ENCODE measurements at regions not wholly inside any gene's neighbourhood (a gene's known extent, or its start where the extent isn't known, plus 50 kb on each side); places are given as distances from the start of the nearest gene placed in this dataset.

DNA sequence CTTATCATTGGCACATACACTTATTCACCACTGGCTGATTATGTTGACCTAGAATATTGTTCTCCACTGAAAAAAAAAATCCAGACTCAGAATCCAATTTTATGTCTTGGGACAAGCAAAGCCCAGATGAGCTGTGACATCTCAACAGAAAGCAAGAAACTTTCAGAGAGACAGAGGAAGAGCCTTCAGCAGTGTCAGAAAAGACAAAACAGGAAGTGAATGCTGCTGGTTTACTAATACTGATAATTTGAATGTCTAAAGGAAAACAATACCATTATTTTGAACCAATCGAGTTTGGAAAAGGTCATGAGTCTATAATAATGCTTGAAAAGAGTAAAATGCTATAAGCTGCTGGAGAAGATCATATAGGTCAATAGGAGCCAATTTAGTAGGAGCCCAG is 179.8 kb upstream of the RIMS1 start:
- no peaks in the 10 kb centered on the region for H4K20me1 ChIP-seq (ENCODE audit: control insufficient read depth, insufficient read depth)
- H3K9ac ChIP-seq (ENCODE audit: control insufficient read depth, insufficient read depth, low read length): no peak overlapping the region
- FAIRE-seq: no peak
- POLR2A ChIA-PET: no interaction called here
- H3K9me3 ChIP-seq (replicated peaks; ENCODE audit: control insufficient read depth, insufficient read depth, low read length): no peaks in the 10 kb centered on the region
- SMC1A ChIA-PET (ENCODE audit: uncharacterized antibody, unreplicated experiment): no interaction called here
- CTCF ChIA-PET: no interaction called here
- H2AFZ ChIP-seq (ENCODE audit: control insufficient read depth, low read depth, low read length): no peak overlapping the region
- H3K27ac ChIP-seq (ENCODE audit: control insufficient read depth, insufficient read depth): no peak overlapping the region
- no peaks in the 10 kb centered on the region for H3K79me2 ChIP-seq (ENCODE audit: control insufficient read depth, insufficient read depth, low read length)
- in situ Hi-C loops (cut with MboI): no loop called here
- H3K4me1 ChIP-seq (ENCODE audit: control insufficient read depth, insufficient read depth, low read length): no peaks in the 10 kb centered on the region
- RAD21 ChIA-PET (ENCODE audit: unreplicated experiment): no interaction called here
- ATAC-seq: peak; percentile 37; the same call in 2 of the 3 replicates
- H3K4me3 ChIP-seq: no peak overlapping the region
- intact Hi-C loops (cut with micrococcal nuclease; ENCODE audit: unreplicated experiment): no loop called here
- H3K36me3 ChIP-seq (ENCODE audit: control insufficient read depth in 2 of 2, insufficient read depth in 2 of 2, low read length in 1 of 2): no peaks in the 10 kb centered on the region
- no TSS peak for BruUV-seq (replicated peaks)
- TF ChIP-seq TCF7 (IDR thresholded peaks at IDR 0.05; ENCODE audit: borderline replicate concordance) (no peak), SPI1 (IDR thresholded peaks at IDR 0.05; ENCODE audit: borderline replicate concordance, insufficient read depth, low read depth, low read length) (peak; percentile 75)
- no peak for DNase-seq (ENCODE audit: low read depth, low spot score)
- no peak overlapping the region for H3K4me2 ChIP-seq (ENCODE audit: control insufficient read depth, insufficient read depth)
- 11% methylated on average over 1 of the region's 1 CpG for WGBS (ENCODE audit: insufficient coverage, insufficient replicate concordance, low lambda C conversion rate, missing lambda C conversion rate)
- no peaks in the 10 kb centered on the region for H3K27me3 ChIP-seq (replicated peaks in 1 of 2; ENCODE audit: control insufficient read depth in 2 of 2, insufficient read depth in 2 of 2, low read length in 1 of 2)

DNA sequence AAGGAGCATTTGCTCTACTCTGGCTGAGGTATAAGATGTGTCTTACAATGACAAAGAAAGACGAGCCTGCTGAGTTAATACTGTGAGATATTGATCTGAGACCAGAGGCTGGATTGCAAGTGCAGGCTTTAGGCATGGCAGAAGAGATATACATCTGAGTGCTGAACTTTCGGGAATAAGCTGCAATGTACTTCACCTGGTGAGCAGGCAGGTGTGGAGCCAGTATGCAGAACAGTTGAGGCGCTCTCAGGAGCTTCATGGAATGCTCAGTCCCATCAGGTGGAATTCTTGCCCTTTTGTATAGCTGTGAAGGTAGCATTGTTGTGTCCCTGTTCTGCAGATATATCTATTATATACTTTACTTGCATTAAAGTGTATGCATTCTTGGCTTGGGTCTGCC is 179.3 kb upstream of the RIMS1 start:
- intact Hi-C loops (cut with micrococcal nuclease; ENCODE audit: unreplicated experiment) (no loop called here), in situ Hi-C loops (cut with MboI) (no loop called here)
- ATAC-seq (no peak), DNase-seq (ENCODE audit: low read depth, low spot score) (no peak), FAIRE-seq (no peak)
- Histone ChIP-seq H3K27ac (ENCODE audit: control insufficient read depth, insufficient read depth) (no peak overlapping the region), H3K27me3 (replicated peaks in 1 of 2; ENCODE audit: control insufficient read depth in 2 of 2, insufficient read depth in 2 of 2, low read length in 1 of 2) (no peaks in the 10 kb centered on the region), H3K9ac (ENCODE audit: control insufficient read depth, insufficient read depth, low read length) (no peak overlapping the region), H3K4me2 (ENCODE audit: control insufficient read depth, insufficient read depth) (no peak overlapping the region), H3K79me2 (ENCODE audit: control insufficient read depth, insufficient read depth, low read length) (no peaks in the 10 kb centered on the region), H2AFZ (ENCODE audit: control insufficient read depth, low read depth, low read length) (no peak overlapping the region), H3K9me3 (replicated peaks; ENCODE audit: control insufficient read depth, insufficient read depth, low read length) (no peaks in the 10 kb centered on the region), H3K4me3 (no peak overlapping the region), H3K4me1 (ENCODE audit: control insufficient read depth, insufficient read depth, low read length) (no peaks in the 10 kb centered on the region), H4K20me1 (ENCODE audit: control insufficient read depth, insufficient read depth) (no peaks in the 10 kb centered on the region), H3K36me3 (ENCODE audit: control insufficient read depth in 2 of 2, insufficient read depth in 2 of 2, low read length in 1 of 2) (no peaks in the 10 kb centered on the region)
- ChIA-PET SMC1A (ENCODE audit: uncharacterized antibody, unreplicated experiment) (interaction anchor here (1.1 kb wide), 1 partner anchor 695 kb away, joined by 3 read pairs; no protein-coding TSS in a partner anchor), RAD21 (ENCODE audit: unreplicated experiment) (no interaction called here), CTCF (no interaction called here), POLR2A (no interaction called here)
- WGBS (ENCODE audit: insufficient coverage, insufficient replicate concordance, low lambda C conversion rate, missing lambda C conversion rate): 3% methylated on average over 3 of the region's 3 CpGs
- BruUV-seq (replicated peaks): no TSS peak
- TF ChIP-seq HDGF (IDR thresholded peaks at IDR 0.05) (no peak), POLR2AphosphoS5 (IDR thresholded peaks at IDR 0.05; ENCODE audit: low read length) (no peak), NR2C1 (IDR thresholded peaks at IDR 0.05) (no peak), KLF5 (IDR thresholded peaks at IDR 0.05; ENCODE audit: partially characterized antibody) (no peak), ESRRA (IDR thresholded peaks at IDR 0.05; ENCODE audit: low read length) (no peak), NFIC (IDR thresholded peaks at IDR 0.05; ENCODE audit: low read depth, low read length) (no peak)
- TF ChIP-seq, protein P1, sequence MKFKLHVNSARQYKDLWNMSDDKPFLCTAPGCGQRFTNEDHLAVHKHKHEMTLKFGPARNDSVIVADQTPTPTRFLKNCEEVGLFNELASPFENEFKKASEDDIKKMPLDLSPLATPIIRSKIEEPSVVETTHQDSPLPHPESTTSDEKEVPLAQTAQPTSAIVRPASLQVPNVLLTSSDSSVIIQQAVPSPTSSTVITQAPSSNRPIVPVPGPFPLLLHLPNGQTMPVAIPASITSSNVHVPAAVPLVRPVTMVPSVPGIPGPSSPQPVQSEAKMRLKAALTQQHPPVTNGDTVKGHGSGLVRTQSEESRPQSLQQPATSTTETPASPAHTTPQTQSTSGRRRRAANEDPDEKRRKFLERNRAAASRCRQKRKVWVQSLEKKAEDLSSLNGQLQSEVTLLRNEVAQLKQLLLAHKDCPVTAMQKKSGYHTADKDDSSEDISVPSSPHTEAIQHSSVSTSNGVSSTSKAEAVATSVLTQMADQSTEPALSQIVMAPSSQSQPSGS (IDR thresholded peaks at IDR 0.05; ENCODE audit: low read length): no peak
- TF ChIP-seq, protein P2, sequence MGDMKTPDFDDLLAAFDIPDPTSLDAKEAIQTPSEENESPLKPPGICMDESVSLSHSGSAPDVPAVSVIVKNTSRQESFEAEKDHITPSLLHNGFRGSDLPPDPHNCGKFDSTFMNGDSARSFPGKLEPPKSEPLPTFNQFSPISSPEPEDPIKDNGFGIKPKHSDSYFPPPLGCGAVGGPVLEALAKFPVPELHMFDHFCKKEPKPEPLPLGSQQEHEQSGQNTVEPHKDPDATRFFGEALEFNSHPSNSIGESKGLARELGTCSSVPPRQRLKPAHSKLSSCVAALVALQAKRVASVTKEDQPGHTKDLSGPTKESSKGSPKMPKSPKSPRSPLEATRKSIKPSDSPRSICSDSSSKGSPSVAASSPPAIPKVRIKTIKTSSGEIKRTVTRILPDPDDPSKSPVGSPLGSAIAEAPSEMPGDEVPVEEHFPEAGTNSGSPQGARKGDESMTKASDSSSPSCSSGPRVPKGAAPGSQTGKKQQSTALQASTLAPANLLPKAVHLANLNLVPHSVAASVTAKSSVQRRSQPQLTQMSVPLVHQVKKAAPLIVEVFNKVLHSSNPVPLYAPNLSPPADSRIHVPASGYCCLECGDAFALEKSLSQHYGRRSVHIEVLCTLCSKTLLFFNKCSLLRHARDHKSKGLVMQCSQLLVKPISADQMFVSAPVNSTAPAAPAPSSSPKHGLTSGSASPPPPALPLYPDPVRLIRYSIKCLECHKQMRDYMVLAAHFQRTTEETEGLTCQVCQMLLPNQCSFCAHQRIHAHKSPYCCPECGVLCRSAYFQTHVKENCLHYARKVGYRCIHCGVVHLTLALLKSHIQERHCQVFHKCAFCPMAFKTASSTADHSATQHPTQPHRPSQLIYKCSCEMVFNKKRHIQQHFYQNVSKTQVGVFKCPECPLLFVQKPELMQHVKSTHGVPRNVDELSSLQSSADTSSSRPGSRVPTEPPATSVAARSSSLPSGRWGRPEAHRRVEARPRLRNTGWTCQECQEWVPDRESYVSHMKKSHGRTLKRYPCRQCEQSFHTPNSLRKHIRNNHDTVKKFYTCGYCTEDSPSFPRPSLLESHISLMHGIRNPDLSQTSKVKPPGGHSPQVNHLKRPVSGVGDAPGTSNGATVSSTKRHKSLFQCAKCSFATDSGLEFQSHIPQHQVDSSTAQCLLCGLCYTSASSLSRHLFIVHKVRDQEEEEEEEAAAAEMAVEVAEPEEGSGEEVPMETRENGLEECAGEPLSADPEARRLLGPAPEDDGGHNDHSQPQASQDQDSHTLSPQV (IDR thresholded peaks at IDR 0.05): no peak
- TF ChIP-seq, protein P3, sequence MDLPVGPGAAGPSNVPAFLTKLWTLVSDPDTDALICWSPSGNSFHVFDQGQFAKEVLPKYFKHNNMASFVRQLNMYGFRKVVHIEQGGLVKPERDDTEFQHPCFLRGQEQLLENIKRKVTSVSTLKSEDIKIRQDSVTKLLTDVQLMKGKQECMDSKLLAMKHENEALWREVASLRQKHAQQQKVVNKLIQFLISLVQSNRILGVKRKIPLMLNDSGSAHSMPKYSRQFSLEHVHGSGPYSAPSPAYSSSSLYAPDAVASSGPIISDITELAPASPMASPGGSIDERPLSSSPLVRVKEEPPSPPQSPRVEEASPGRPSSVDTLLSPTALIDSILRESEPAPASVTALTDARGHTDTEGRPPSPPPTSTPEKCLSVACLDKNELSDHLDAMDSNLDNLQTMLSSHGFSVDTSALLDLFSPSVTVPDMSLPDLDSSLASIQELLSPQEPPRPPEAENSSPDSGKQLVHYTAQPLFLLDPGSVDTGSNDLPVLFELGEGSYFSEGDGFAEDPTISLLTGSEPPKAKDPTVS (IDR thresholded peaks at IDR 0.05; ENCODE audit: low read depth, low read length): no peak
- TF ChIP-seq, protein P4, sequence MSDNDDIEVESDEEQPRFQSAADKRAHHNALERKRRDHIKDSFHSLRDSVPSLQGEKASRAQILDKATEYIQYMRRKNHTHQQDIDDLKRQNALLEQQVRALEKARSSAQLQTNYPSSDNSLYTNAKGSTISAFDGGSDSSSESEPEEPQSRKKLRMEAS (IDR thresholded peaks at IDR 0.05; ENCODE audit: low read depth, low read length): no peak
